CD4-positive, CD25-positive, alpha-beta regulatory T cell (primary cell): ENCODE measurements at regions not wholly inside any gene's neighbourhood (a gene's known extent, or its start where the extent isn't known, plus 50 kb on each side); places are given as distances from the start of the nearest gene placed in this dataset.
"Not testable (repeated sequence)": the region's sequence is repeated elsewhere in the genome, so short reads cannot be mapped to it uniquely, and the experiment has no call there.

ENCODE experiments used
- ATAC-seq, 2 donors: fragments of 150-1000 bp; cut with Tn5 transposase; one replicate each; pipeline ENCODE4 v1.10.0; 2021; ENCODE audit warnings: low read depth in 2 of 2, moderate number of reproducible peaks in 2 of 2, moderate library complexity in 1 of 2
- DNase-seq, 3 donors: peaks; one replicate each; pipeline versions ENCODE4 v3.0.0 to v3.0.0-alpha.2; 2012 to 2022; ENCODE audit warnings: mixed read lengths in 1 of 3
- H3K27ac ChIP-seq: one replicate; pipeline ENCODE4 v1.7.0; 2013; ENCODE audit warnings: mild to moderate bottlenecking, low read length; ENCODE audit not compliant: insufficient read depth, poor library complexity, severe bottlenecking
- H3K27me3 ChIP-seq: one replicate; pipeline ENCODE4 v1.7.0; 2013; ENCODE audit warnings: low read length; ENCODE audit not compliant: control insufficient read depth, insufficient read depth
- H3K36me3 ChIP-seq: one replicate; pipeline ENCODE4 v1.7.0; 2013; ENCODE audit warnings: mild to moderate bottlenecking, low read length, moderate library complexity; ENCODE audit not compliant: control insufficient read depth, insufficient read depth
- H3K4me1 ChIP-seq: 2 replicates; pipeline ENCODE4 v1.7.0; 2013; ENCODE audit warnings: mild to moderate bottlenecking, low read length; ENCODE audit not compliant: insufficient read depth, control insufficient read depth, poor library complexity, severe bottlenecking
- H3K4me3 ChIP-seq: one replicate; pipeline ENCODE4 v1.7.0; 2013; ENCODE audit warnings: low read depth, mild to moderate bottlenecking, low read length, moderate library complexity
- H3K9me3 ChIP-seq, 2 experiments: 1 replicate in 1 of 2; 2 replicates in 1 of 2; pipeline ENCODE4 v1.7.0; 2013; ENCODE audit warnings: low read length in 2 of 2, mild to moderate bottlenecking in 1 of 2, moderate library complexity in 1 of 2; ENCODE audit not compliant: control insufficient read depth in 2 of 2
- H3K27ac Mint-ChIP-seq, 3 donors: one replicate each; pipeline ENCODE4 v1.8.0; 2020 to 2022; ENCODE audit warnings: mild to moderate bottlenecking in 3 of 3, mixed read lengths in 3 of 3, moderate library complexity in 2 of 3
- H3K27me3 Mint-ChIP-seq: one replicate; pipeline ENCODE4 v1.8.0; 2022; ENCODE audit warnings: mild to moderate bottlenecking, mixed read lengths
- H3K36me3 Mint-ChIP-seq: one replicate; pipeline ENCODE4 v1.8.0; 2020; ENCODE audit warnings: mixed read lengths
- H3K4me1 Mint-ChIP-seq, 4 donors: one replicate each; pipeline ENCODE4 v1.8.0; 2020 to 2022; ENCODE audit warnings: mixed read lengths in 4 of 4, mild to moderate bottlenecking in 1 of 4
- H3K4me3 Mint-ChIP-seq, 4 donors: one replicate each; pipeline ENCODE4 v1.8.0; 2020 to 2022; ENCODE audit warnings: mild to moderate bottlenecking in 4 of 4, mixed read lengths in 4 of 4, moderate library complexity in 3 of 4
- H3K9me3 Mint-ChIP-seq, 7 donors: one replicate each; pipeline ENCODE4 v1.8.0; 2020 to 2022; ENCODE audit warnings: mixed read lengths in 7 of 7, mild to moderate bottlenecking in 3 of 7, moderate library complexity in 2 of 7

GRCh38 chr4:91838181-91838861 lies 465.4 kb upstream of the GRID2 start:
- no peak for ATAC-seq
- H3K4me1 ChIP-seq: no peaks in the 10 kb centered on the region
- no peaks in the 10 kb centered on the region for H3K36me3 ChIP-seq
- Mint-ChIP-seq H3K9me3 (peaks cover under 1 to 16% (median 6%) of the 10 kb centered on the region in 7 donors), H3K4me1 (no peaks in the 10 kb centered on the region), H3K36me3 (no peaks in the 10 kb centered on the region), H3K27ac (no peak overlapping the region), H3K27me3 (no peaks in the 10 kb centered on the region), H3K4me3 (no peak overlapping the region)
- no peaks in the 10 kb centered on the region for H3K27me3 ChIP-seq
- H3K4me3 ChIP-seq: no peak overlapping the region
- no peak overlapping the region for H3K27ac ChIP-seq
- H3K9me3 ChIP-seq: peaks cover 0 to 10% of the 10 kb centered on the region in 2 experiments
- no peak for DNase-seq

DNA sequence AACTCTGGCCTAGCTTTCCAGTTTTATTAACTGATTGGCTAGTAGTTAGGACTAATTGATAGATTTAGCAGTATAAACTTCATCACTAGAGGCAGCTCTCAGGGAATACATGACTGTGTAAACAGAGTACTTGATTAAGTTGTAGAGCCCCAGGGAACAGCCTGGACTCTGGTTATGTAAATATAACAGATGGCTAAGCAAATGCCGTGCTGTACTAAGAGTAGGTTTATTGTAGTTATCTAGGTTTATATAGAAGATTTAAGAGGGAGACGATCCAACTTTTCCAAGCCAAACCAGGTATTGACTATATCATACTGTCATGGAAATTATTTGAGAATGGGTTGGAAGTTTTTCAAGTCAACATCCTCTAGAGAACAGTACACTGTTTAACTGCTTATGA lies 463.4 kb upstream of the GRID2 start:
- no peaks in the 10 kb centered on the region for H3K9me3 ChIP-seq
- Mint-ChIP-seq H3K36me3 (no peaks in the 10 kb centered on the region), H3K27me3 (no peaks in the 10 kb centered on the region), H3K27ac (no peak overlapping the region), H3K4me1 (no peaks in the 10 kb centered on the region), H3K9me3 (peaks cover 0 to 11% (median 4%) of the 10 kb centered on the region in 7 donors), H3K4me3 (no peak overlapping the region)
- no peak overlapping the region for H3K27ac ChIP-seq
- no peak overlapping the region for H3K4me3 ChIP-seq
- H3K27me3 ChIP-seq: no peaks in the 10 kb centered on the region
- DNase-seq (no peak), ATAC-seq (no peak)
- H3K4me1 ChIP-seq: no peaks in the 10 kb centered on the region
- no peaks in the 10 kb centered on the region for H3K36me3 ChIP-seq

DNA sequence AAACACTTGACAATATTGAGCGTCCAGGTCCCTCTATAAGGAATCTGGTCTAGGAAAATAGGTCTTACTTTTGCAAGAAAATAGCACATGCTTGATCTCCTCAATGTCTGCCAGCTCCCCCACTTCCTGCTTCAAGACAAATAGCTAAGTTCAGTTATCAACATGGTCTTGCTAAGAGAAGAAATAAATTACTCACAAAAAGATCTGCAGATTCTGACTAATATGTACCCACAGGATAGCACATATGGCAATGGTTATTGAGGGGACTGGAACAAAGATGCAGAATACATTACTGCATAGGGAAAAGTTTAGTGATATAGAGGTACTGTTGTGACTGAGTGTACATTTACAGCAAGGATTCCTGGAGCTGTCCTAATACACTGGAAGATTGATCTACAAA lies 457.5 kb upstream of the GRID2 start:
- Mint-ChIP-seq H3K27ac (no peak overlapping the region), H3K4me1 (no peaks in the 10 kb centered on the region), H3K36me3 (no peaks in the 10 kb centered on the region), H3K9me3 (peaks cover 0 to 12% (median 2%) of the 10 kb centered on the region in 7 donors), H3K27me3 (no peaks in the 10 kb centered on the region), H3K4me3 (no peak overlapping the region)
- ATAC-seq (no peak), DNase-seq (no peak)
- Histone ChIP-seq H3K27me3 (no peaks in the 10 kb centered on the region), H3K4me3 (no peak overlapping the region), H3K4me1 (no peaks in the 10 kb centered on the region), H3K36me3 (no peaks in the 10 kb centered on the region), H3K9me3 (peaks cover 0 to 2% of the 10 kb centered on the region in 2 experiments), H3K27ac (no peak overlapping the region)

GRCh38 chr4:91851456-91851855 lies 452.3 kb upstream of the GRID2 start:
- H3K27ac Mint-ChIP-seq: no peak overlapping the region
- ATAC-seq: no peak
- no peaks in the 10 kb centered on the region for H3K36me3 ChIP-seq
- H3K4me3 ChIP-seq: no peak overlapping the region
- H3K9me3 Mint-ChIP-seq: peaks cover 0 to 10% (median 2%) of the 10 kb centered on the region in 7 donors
- H3K4me3 Mint-ChIP-seq: no peak overlapping the region
- no peaks in the 10 kb centered on the region for H3K4me1 ChIP-seq
- no peak for DNase-seq
- no peak overlapping the region for H3K27ac ChIP-seq
- no peaks in the 10 kb centered on the region for H3K4me1 Mint-ChIP-seq
- peaks cover 0 to 2% of the 10 kb centered on the region in 2 experiments for H3K9me3 ChIP-seq
- H3K27me3 Mint-ChIP-seq: no peaks in the 10 kb centered on the region
- H3K27me3 ChIP-seq: no peaks in the 10 kb centered on the region
- no peaks in the 10 kb centered on the region for H3K36me3 Mint-ChIP-seq

- Mint-ChIP-seq H3K36me3 (no peaks in the 10 kb centered on the region), H3K4me1 (no peaks in the 10 kb centered on the region), H3K27ac (no peak overlapping the region), H3K27me3 (no peaks in the 10 kb centered on the region), H3K9me3 (peaks cover 0 to 8% (median 3%) of the 10 kb centered on the region in 7 donors), H3K4me3 (no peak overlapping the region)
- peaks cover 0 to 2% of the 10 kb centered on the region in 2 experiments for H3K9me3 ChIP-seq
- no peaks in the 10 kb centered on the region for H3K4me1 ChIP-seq
- ATAC-seq (no peak), DNase-seq (no peak)
- H3K27ac ChIP-seq: no peak overlapping the region
- no peak overlapping the region for H3K4me3 ChIP-seq
- H3K27me3 ChIP-seq: no peaks in the 10 kb centered on the region
- no peaks in the 10 kb centered on the region for H3K36me3 ChIP-seq
These were observed 415.8 kb upstream of the GRID2 start for GRCh38 chr4:91887926-91888325.

DNA sequence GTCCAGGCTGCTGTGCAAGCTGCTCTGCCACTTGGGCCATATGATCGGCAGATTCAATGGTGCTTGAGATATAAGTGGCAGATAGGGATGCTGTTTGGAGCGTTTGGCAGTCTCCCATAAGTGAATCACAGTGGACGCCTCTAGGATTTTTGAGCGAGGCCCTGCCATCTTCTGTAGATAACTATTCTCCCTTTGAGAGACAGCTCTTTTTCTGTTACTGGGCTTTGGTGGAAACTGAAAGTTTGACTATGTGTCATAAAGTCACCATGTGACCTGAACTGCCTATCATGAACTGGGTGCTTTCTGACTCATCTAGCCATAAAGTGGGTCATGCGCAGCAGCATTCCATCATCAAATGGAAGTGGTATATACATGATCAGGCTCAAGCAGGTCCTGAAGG lies 412.5 kb upstream of the GRID2 start:
- H3K27me3 Mint-ChIP-seq, H3K4me3 ChIP-seq, H3K9me3 ChIP-seq, H3K27ac Mint-ChIP-seq, H3K4me3 Mint-ChIP-seq, H3K36me3 ChIP-seq, H3K4me1 ChIP-seq, H3K27ac ChIP-seq, ATAC-seq, H3K36me3 Mint-ChIP-seq, H3K4me1 Mint-ChIP-seq, DNase-seq, H3K27me3 ChIP-seq: not testable (repeated sequence)
- H3K9me3 Mint-ChIP-seq: peaks cover 3 to 12% (median 8%) of the 10 kb centered on the region in 7 donors

- H3K27me3 Mint-ChIP-seq: no peaks in the 10 kb centered on the region
- no peak overlapping the region for H3K27ac ChIP-seq
- no peaks in the 10 kb centered on the region for H3K36me3 ChIP-seq
- H3K4me3 ChIP-seq: no peak overlapping the region
- H3K9me3 ChIP-seq: no peaks in the 10 kb centered on the region
- no peaks in the 10 kb centered on the region for H3K36me3 Mint-ChIP-seq
- H3K4me1 Mint-ChIP-seq: no peaks in the 10 kb centered on the region
- ATAC-seq (no peak), DNase-seq (no peak)
- peaks cover 2 to 12% (median 8%) of the 10 kb centered on the region in 7 donors for H3K9me3 Mint-ChIP-seq
- no peaks in the 10 kb centered on the region for H3K27me3 ChIP-seq
- no peaks in the 10 kb centered on the region for H3K4me1 ChIP-seq
- H3K4me3 Mint-ChIP-seq: no peak overlapping the region
- H3K27ac Mint-ChIP-seq: no peak overlapping the region
These were observed 409.8 kb upstream of the GRID2 start for GRCh38 chr4:91894006-91894405.

GRCh38 chr4:91904556-91904955 lies 399.2 kb upstream of the GRID2 start:
- Mint-ChIP-seq H3K27ac (no peak overlapping the region), H3K36me3 (no peaks in the 10 kb centered on the region), H3K9me3 (peaks cover 0 to 16% (median 2%) of the 10 kb centered on the region in 7 donors), H3K4me1 (no peaks in the 10 kb centered on the region), H3K27me3 (no peaks in the 10 kb centered on the region), H3K4me3 (no peak overlapping the region)
- Histone ChIP-seq H3K36me3 (no peaks in the 10 kb centered on the region), H3K27ac (no peak overlapping the region), H3K27me3 (no peaks in the 10 kb centered on the region), H3K4me1 (no peaks in the 10 kb centered on the region), H3K4me3 (no peak overlapping the region), H3K9me3 (peaks cover 0 to 5% of the 10 kb centered on the region in 2 experiments)
- no peak for ATAC-seq
- no peak for DNase-seq
